ENCODE measurements at regions not wholly inside any gene's neighbourhood (a gene's known extent, or its start where the extent isn't known, plus 50 kb on each side); places are given as distances from the start of the nearest gene placed in this dataset.
"Not testable (repeated sequence)": the region's sequence is repeated elsewhere in the genome, so short reads cannot be mapped to it uniquely, and the experiment has no call there.

- Histone ChIP-seq H3K4me2 (ENCODE audit: low read depth, low read length) (no peak overlapping the region), H3K27ac (ENCODE audit: low read length) (no peak overlapping the region), H3K9me2 (replicated peaks; ENCODE audit: insufficient read depth, low read length) (no peaks in the 10 kb centered on the region), H3K9me3 (replicated peaks; ENCODE audit: insufficient read depth, low read length) (no peaks in the 10 kb centered on the region), H4K20me1 (ENCODE audit: insufficient read depth, low read length) (no peaks in the 10 kb centered on the region), H3K4me1 (ENCODE audit: low read length) (no peaks in the 10 kb centered on the region), H3K36me3 (replicated peaks; ENCODE audit: insufficient read depth, low read length) (no peaks in the 10 kb centered on the region), H3K4me3 (ENCODE audit: low read length) (no peak overlapping the region), H3F3A (ENCODE audit: insufficient read depth, low read length) (no peaks in the 10 kb centered on the region), H3K9ac (ENCODE audit: low read length) (no peak overlapping the region), H2AFZ (ENCODE audit: low read length) (no peak overlapping the region), H3K27me3 (replicated peaks; ENCODE audit: insufficient read depth, low read length) (no peaks in the 10 kb centered on the region), H3K79me2 (ENCODE audit: low read length) (no peaks in the 10 kb centered on the region)
- TF ChIP-seq EZH2phosphoT487 (IDR thresholded peaks at IDR 0.05; ENCODE audit: low read length) (no peak), CTCF (IDR thresholded peaks at IDR 0.05; ENCODE audit: low read length) (no peak), EZH2 (optimal IDR thresholded peaks at IDR 0.05; ENCODE audit: low read depth, low read length) (no peak)
- no peak for DNase-seq
Observed at GRCh38 chr6:27854421-27854820, 57.8 kb downstream of the OR2B2 start.

- H3K79me2 ChIP-seq (ENCODE audit: low read length), result no peaks in the 10 kb centered on the region
- H4K20me1 ChIP-seq (ENCODE audit: insufficient read depth, low read length), result no peaks in the 10 kb centered on the region
- H3K4me2 ChIP-seq (ENCODE audit: low read depth, low read length), result no peak overlapping the region
- TF ChIP-seq EZH2 (optimal IDR thresholded peaks at IDR 0.05; ENCODE audit: low read depth, low read length), result no peak
- no peak for TF ChIP-seq CTCF (IDR thresholded peaks at IDR 0.05; ENCODE audit: low read length)
- no peak for TF ChIP-seq EZH2phosphoT487 (IDR thresholded peaks at IDR 0.05; ENCODE audit: low read length)
- H3K9me2 ChIP-seq (replicated peaks; ENCODE audit: insufficient read depth, low read length), result no peaks in the 10 kb centered on the region
- H3K27ac ChIP-seq (ENCODE audit: low read length), result no peak overlapping the region
- no peaks in the 10 kb centered on the region for H3K27me3 ChIP-seq (replicated peaks; ENCODE audit: insufficient read depth, low read length)
- H3K4me3 ChIP-seq (ENCODE audit: low read length), result no peak overlapping the region
- no peak for DNase-seq
- H3F3A ChIP-seq (ENCODE audit: insufficient read depth, low read length), result no peaks in the 10 kb centered on the region
- no peak overlapping the region for H2AFZ ChIP-seq (ENCODE audit: low read length)
- H3K36me3 ChIP-seq (replicated peaks; ENCODE audit: insufficient read depth, low read length), result no peaks in the 10 kb centered on the region
- no peaks in the 10 kb centered on the region for H3K4me1 ChIP-seq (ENCODE audit: low read length)
- no peak overlapping the region for H3K9ac ChIP-seq (ENCODE audit: low read length)
- no peaks in the 10 kb centered on the region for H3K9me3 ChIP-seq (replicated peaks; ENCODE audit: insufficient read depth, low read length)
Observed at GRCh38 chr6:27851440-27851839, 60.8 kb downstream of the OR2B2 start.

- DNase-seq; H3K27ac ChIP-seq (ENCODE audit: low read length); H3K4me3 ChIP-seq (ENCODE audit: low read length): not testable (repeated sequence)
Observed at GRCh38 chr6:27849001-27849400, 63.2 kb downstream of the OR2B2 start.

GRCh38 chr6:27847706-27848105, 64.5 kb downstream of the OR2B2 start:
- TF ChIP-seq EZH2phosphoT487 (IDR thresholded peaks at IDR 0.05; ENCODE audit: low read length) (no peak), CTCF (IDR thresholded peaks at IDR 0.05; ENCODE audit: low read length) (no peak), EZH2 (optimal IDR thresholded peaks at IDR 0.05; ENCODE audit: low read depth, low read length) (no peak)
- H3K4me1 ChIP-seq (ENCODE audit: low read length), result no peaks in the 10 kb centered on the region
- H3K9ac ChIP-seq (ENCODE audit: low read length), result no peak overlapping the region
- H3K4me2 ChIP-seq (ENCODE audit: low read depth, low read length), result no peak overlapping the region
- no peak overlapping the region for H3K27ac ChIP-seq (ENCODE audit: low read length)
- H3K27me3 ChIP-seq (replicated peaks; ENCODE audit: insufficient read depth, low read length), result no peaks in the 10 kb centered on the region
- H3F3A ChIP-seq (ENCODE audit: insufficient read depth, low read length), result no peaks in the 10 kb centered on the region
- no peaks in the 10 kb centered on the region for H3K9me3 ChIP-seq (replicated peaks; ENCODE audit: insufficient read depth, low read length)
- H4K20me1 ChIP-seq (ENCODE audit: insufficient read depth, low read length), result no peaks in the 10 kb centered on the region
- H2AFZ ChIP-seq (ENCODE audit: low read length), result no peak overlapping the region
- H3K36me3 ChIP-seq (replicated peaks; ENCODE audit: insufficient read depth, low read length), result no peaks in the 10 kb centered on the region
- no peak overlapping the region for H3K4me3 ChIP-seq (ENCODE audit: low read length)
- no peaks in the 10 kb centered on the region for H3K9me2 ChIP-seq (replicated peaks; ENCODE audit: insufficient read depth, low read length)
- no peaks in the 10 kb centered on the region for H3K79me2 ChIP-seq (ENCODE audit: low read length)
- no peak for DNase-seq

More at GRCh38 chr6:27849001-27849400, 63.2 kb downstream of the OR2B2 start:
- H3K9me2 ChIP-seq (replicated peaks; ENCODE audit: insufficient read depth, low read length); H3K79me2 ChIP-seq (ENCODE audit: low read length); H2AFZ ChIP-seq (ENCODE audit: low read length); H3K36me3 ChIP-seq (replicated peaks; ENCODE audit: insufficient read depth, low read length); H3K9me3 ChIP-seq (replicated peaks; ENCODE audit: insufficient read depth, low read length); H3K9ac ChIP-seq (ENCODE audit: low read length); H3K4me2 ChIP-seq (ENCODE audit: low read depth, low read length); H3F3A ChIP-seq (ENCODE audit: insufficient read depth, low read length); H3K4me1 ChIP-seq (ENCODE audit: low read length); H4K20me1 ChIP-seq (ENCODE audit: insufficient read depth, low read length); H3K27me3 ChIP-seq (replicated peaks; ENCODE audit: insufficient read depth, low read length): not testable (repeated sequence)
